SK-N-MC (cell line): ENCODE measurements at regions not wholly inside any gene's neighbourhood (a gene's known extent, or its start where the extent isn't known, plus 50 kb on each side); places are given as distances from the start of the nearest gene placed in this dataset.

Source experiments
- DNase-seq: peaks from one replicate; pipeline ENCODE4 v3.0.0-alpha.2; 2011; ENCODE audit warnings: low read depth, low spot score
- H3K27ac ChIP-seq: fragments of 200-600 bp; sonication (generic); 2 replicates; pipeline ENCODE4 v1.5.1; 2016; ENCODE audit warnings: mixed run types
- H3K36me3 ChIP-seq: fragments of 200-600 bp; sonication (generic); 2 replicates; pipeline ENCODE4 v1.6.1; 2017; ENCODE audit warnings: antibody characterized with exemption, low read length, mixed read lengths; ENCODE audit not compliant: insufficient read depth
- H3K4me3 ChIP-seq: fragments of 200-600 bp; sonication (generic); 2 replicates; pipeline ENCODE4 v1.5.1; 2016
- H3K9ac ChIP-seq: fragments of 200-600 bp; sonication (generic); 2 replicates; pipeline ENCODE4 v1.8.0; 2017; ENCODE audit warnings: mixed run types, mixed read lengths; ENCODE audit not compliant: insufficient read length
- H3K9me3 ChIP-seq: fragments of 200-600 bp; sonication (generic); 2 replicates; pipeline ENCODE4 v1.6.1; 2017; ENCODE audit warnings: low read depth, mild to moderate bottlenecking, antibody characterized with exemption, low read length, moderate library complexity, mixed read lengths
- EZH2 ChIP-seq: fragments of 200-600 bp; sonication (generic); IDR thresholded peaks from one replicate; pipeline ENCODE4 v1.6.1; 2017; ENCODE audit warnings: antibody characterized with exemption
- FOXP2 ChIP-seq: optimal IDR thresholded peaks from 2 replicates; pipeline ENCODE3; 2011; ENCODE audit warnings: mild to moderate bottlenecking, moderate library complexity; ENCODE audit not compliant: insufficient read depth; ENCODE audit errors: extremely low read length, control extremely low read depth
- POLR2AphosphoS5 ChIP-seq: IDR thresholded peaks from 2 replicates; pipeline ENCODE4 v1.6.1; 2012; ENCODE audit warnings: mild to moderate bottlenecking, low read depth, low read length, borderline replicate concordance

- no peak for DNase-seq
- no peaks in the 10 kb centered on the region for H3K36me3 ChIP-seq
These were observed 511.4 kb downstream of the DHX35 start for GRCh38 chr20:39473536-39473935.

GRCh38 chr20:39468703-39469102, 506.6 kb downstream of the DHX35 start:
- no peak for DNase-seq
- Histone ChIP-seq H3K9ac (no peak overlapping the region), H3K36me3 (no peaks in the 10 kb centered on the region), H3K27ac (no peak overlapping the region), H3K4me3 (no peak overlapping the region), H3K9me3 (no peaks in the 10 kb centered on the region)
- TF ChIP-seq EZH2 (no peak), POLR2AphosphoS5 (no peak), FOXP2 (no peak)

More at GRCh38 chr20:39473536-39473935, 511.4 kb downstream of the DHX35 start:
- Histone ChIP-seq H3K4me3 (no peak overlapping the region), H3K9ac (no peak overlapping the region), H3K27ac (peak overlapping the region; percentile 91; the same call in 1 of the 2 replicates), H3K9me3 (no peaks in the 10 kb centered on the region)
- TF ChIP-seq EZH2: no peak
- no peak for TF ChIP-seq POLR2AphosphoS5
- TF ChIP-seq FOXP2: no peak

DNA sequence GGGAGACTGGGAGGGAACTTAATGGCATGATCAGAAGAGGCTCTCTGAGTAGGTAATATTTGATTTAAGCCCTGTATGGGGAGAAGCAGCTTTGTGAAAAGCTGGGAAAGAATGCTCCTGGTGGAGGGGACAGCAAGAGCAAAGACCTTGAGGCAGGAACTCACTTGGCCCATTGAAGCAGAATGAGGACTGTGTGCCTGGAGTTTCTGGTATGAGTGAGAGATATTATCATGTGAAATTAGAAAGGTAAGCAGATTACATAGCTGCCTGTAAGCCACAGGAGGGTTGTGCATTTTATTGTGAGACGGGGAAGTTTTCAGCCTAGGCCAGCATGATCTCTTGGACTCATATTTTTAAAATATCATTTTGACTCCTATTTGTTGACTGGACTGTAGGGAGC, 502.1 kb downstream of the DHX35 start:
- Histone ChIP-seq H3K9me3 (no peaks in the 10 kb centered on the region), H3K27ac (0 out of 2 replicates have a peak overlapping the region, but pooled peaks have one; percentile 98), H3K4me3 (no peak overlapping the region), H3K9ac (no peak overlapping the region), H3K36me3 (no peaks in the 10 kb centered on the region)
- no peak for DNase-seq
- no peak for TF ChIP-seq POLR2AphosphoS5
- TF ChIP-seq EZH2: no peak
- no peak for TF ChIP-seq FOXP2

DNA sequence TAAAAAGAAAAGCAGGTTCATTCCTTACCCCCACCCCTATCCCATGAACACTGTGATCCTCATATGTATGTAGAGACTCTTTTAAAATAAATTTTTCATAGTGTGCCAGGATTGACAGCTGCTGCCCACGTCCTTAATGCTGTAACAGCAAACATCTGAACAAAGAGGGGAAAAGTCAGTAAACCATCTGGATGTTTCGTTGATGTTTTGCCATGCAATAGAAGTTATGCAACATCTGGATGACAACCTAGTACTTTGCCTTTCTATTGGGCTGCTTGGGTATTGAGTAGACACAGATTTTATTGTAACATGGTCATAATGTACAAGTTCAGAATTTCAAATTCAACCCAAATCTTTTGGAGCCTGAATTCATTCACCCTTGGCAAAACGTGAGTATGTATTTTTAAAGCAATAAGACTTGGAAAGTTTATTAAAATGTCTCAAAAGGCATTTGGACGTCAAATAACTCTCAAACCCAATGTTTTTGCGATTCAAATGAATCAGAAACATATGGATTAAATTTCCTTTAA, 500.3 kb downstream of the DHX35 start:
- peak overlapping the region; percentile 98 for H3K27ac ChIP-seq
- peak overlapping the region; percentile 37 for H3K9ac ChIP-seq
- H3K9me3 ChIP-seq: no peaks in the 10 kb centered on the region
- no peak for TF ChIP-seq POLR2AphosphoS5
- no peak for TF ChIP-seq EZH2
- no peak for TF ChIP-seq FOXP2
- peak overlapping the region; percentile 76 for H3K4me3 ChIP-seq
- H3K36me3 ChIP-seq: no peaks in the 10 kb centered on the region
- DNase-seq: no peak

DNA sequence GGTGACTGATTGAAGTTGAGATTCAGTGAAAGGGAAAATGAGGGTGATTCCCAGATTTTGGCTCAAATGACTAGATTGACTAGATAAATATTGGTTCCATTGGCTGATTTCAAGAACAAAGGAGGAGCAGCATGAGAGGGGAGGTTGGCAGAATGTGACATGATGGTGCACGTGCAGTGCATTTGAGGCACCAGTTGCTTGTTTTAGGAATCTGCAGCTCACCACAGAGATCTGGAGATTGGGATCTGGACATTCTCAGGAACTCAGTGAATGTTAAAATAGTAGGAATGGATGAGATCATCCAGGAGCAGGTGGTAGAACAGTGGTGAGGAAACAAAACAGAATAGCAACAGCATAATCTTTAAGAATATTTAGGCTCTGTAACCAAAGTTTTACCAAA, 496.3 kb downstream of the DHX35 start:
- TF ChIP-seq EZH2 (no peak), FOXP2 (no peak), POLR2AphosphoS5 (no peak)
- Histone ChIP-seq H3K27ac (no peak overlapping the region), H3K9me3 (no peaks in the 10 kb centered on the region), H3K4me3 (no peak overlapping the region), H3K36me3 (no peaks in the 10 kb centered on the region), H3K9ac (no peak overlapping the region)
- no peak for DNase-seq

- Histone ChIP-seq H3K9ac (no peak overlapping the region), H3K36me3 (no peaks in the 10 kb centered on the region), H3K27ac (no peak overlapping the region), H3K4me3 (no peak overlapping the region), H3K9me3 (no peaks in the 10 kb centered on the region)
- TF ChIP-seq FOXP2 (no peak), EZH2 (no peak), POLR2AphosphoS5 (no peak)
- DNase-seq: no peak
These were observed 491.7 kb downstream of the DHX35 start for GRCh38 chr20:39453890-39454289.

- H3K27ac ChIP-seq: no peak overlapping the region
- H3K36me3 ChIP-seq: no peaks in the 10 kb centered on the region
- H3K9ac ChIP-seq: no peak overlapping the region
- TF ChIP-seq POLR2AphosphoS5 (no peak), EZH2 (no peak), FOXP2 (no peak)
- H3K9me3 ChIP-seq: no peaks in the 10 kb centered on the region
- no peak for DNase-seq
- no peak overlapping the region for H3K4me3 ChIP-seq
These were observed 490.6 kb downstream of the DHX35 start for GRCh38 chr20:39452583-39453340.

DNA sequence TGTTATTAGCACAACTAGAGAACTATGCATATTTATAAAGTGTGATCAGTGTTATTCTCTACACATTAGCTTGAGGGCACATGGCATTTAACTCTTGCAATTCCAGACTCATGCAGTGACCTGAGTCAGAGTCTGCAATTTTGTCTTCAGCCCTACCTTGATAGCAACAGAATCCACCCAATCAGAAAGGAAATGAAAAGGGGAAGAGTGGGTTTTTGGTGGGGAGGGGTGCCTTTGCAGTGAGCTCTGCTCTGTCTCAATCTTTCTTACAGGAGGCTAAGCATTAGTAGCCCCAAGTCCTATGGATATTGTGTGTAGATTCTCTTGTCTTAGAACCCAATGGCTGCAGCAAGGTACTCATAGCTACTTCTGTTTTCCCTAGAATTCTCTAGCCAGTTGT, 489.2 kb downstream of the DHX35 start:
- TF ChIP-seq POLR2AphosphoS5: no peak
- no peaks in the 10 kb centered on the region for H3K9me3 ChIP-seq
- DNase-seq: no peak
- H3K9ac ChIP-seq: no peak overlapping the region
- no peak overlapping the region for H3K27ac ChIP-seq
- no peak overlapping the region for H3K4me3 ChIP-seq
- no peaks in the 10 kb centered on the region for H3K36me3 ChIP-seq
